Mucosa of rectum (tissue), 2 donors: ENCODE measurements at regions not wholly inside any gene's neighbourhood (a gene's known extent, or its start where the extent isn't known, plus 50 kb on each side); places are given as distances from the start of the nearest gene placed in this dataset.

ENCODE experiments used
- H3K27ac ChIP-seq, 2 donors: one replicate each; pipeline ENCODE4 v1.7.0; 2013; ENCODE audit warnings: inconsistent platforms in 2 of 2, low read depth in 2 of 2, low read length in 2 of 2
- H3K27me3 ChIP-seq, 2 donors: one replicate each; pipeline ENCODE4 v1.7.0; 2013; ENCODE audit warnings: low read length in 2 of 2; ENCODE audit not compliant: control insufficient read depth in 2 of 2, insufficient read depth in 2 of 2
- H3K36me3 ChIP-seq, 2 donors: one replicate each; pipeline ENCODE4 v1.7.0; 2013; ENCODE audit warnings: low read length in 2 of 2; ENCODE audit not compliant: control insufficient read depth in 2 of 2, insufficient read depth in 2 of 2
- H3K4me1 ChIP-seq, 2 donors: one replicate each; pipeline ENCODE4 v1.7.0; 2013; ENCODE audit warnings: low read length in 2 of 2, mild to moderate bottlenecking in 1 of 2; ENCODE audit not compliant: control insufficient read depth in 2 of 2, insufficient read depth in 2 of 2
- H3K4me3 ChIP-seq, 2 donors: one replicate each; pipeline ENCODE4 v1.7.0; 2013; ENCODE audit warnings: low read length in 2 of 2
- H3K9ac ChIP-seq, 2 donors: one replicate each; pipeline ENCODE4 v1.7.0; 2013; ENCODE audit warnings: low read length in 2 of 2, low read depth in 1 of 2, mild to moderate bottlenecking in 1 of 2
- H3K9me3 ChIP-seq, 2 donors: one replicate each; pipeline ENCODE4 v1.7.0; 2013; ENCODE audit warnings: low read length in 2 of 2; ENCODE audit not compliant: control insufficient read depth in 2 of 2
- donor health status: healthy.
- donor health status: Normal muscosa, but diverticular disease.

GRCh38 chr13:73943965-73944233, 190.3 kb downstream of the KLF12 start:
- H3K4me1 ChIP-seq, result no peaks in the 10 kb centered on the region

GRCh38 chr13:73943137-73943964, 190.9 kb downstream of the KLF12 start:
- no peaks in the 10 kb centered on the region for H3K36me3 ChIP-seq
- no peaks in the 10 kb centered on the region for H3K9me3 ChIP-seq
- H3K4me1 ChIP-seq, result no peaks in the 10 kb centered on the region
- H3K27me3 ChIP-seq, result no peaks in the 10 kb centered on the region
- H3K27ac ChIP-seq, result no peak overlapping the region
- no peak overlapping the region for H3K9ac ChIP-seq
- H3K4me3 ChIP-seq, result no peak overlapping the region

More at GRCh38 chr13:73943965-73944233, 190.3 kb downstream of the KLF12 start:
- Histone ChIP-seq H3K9me3 (no peaks in the 10 kb centered on the region), H3K4me3 (no peak overlapping the region), H3K27me3 (no peaks in the 10 kb centered on the region), H3K9ac (no peak overlapping the region), H3K27ac (no peak overlapping the region), H3K36me3 (no peaks in the 10 kb centered on the region)

- Histone ChIP-seq H3K9ac (no peak overlapping the region), H3K36me3 (no peaks in the 10 kb centered on the region), H3K9me3 (no peaks in the 10 kb centered on the region), H3K27ac (no peak overlapping the region), H3K27me3 (no peaks in the 10 kb centered on the region), H3K4me3 (no peak overlapping the region), H3K4me1 (no peaks in the 10 kb centered on the region)
Measured at GRCh38 chr13:73941752-73942151, 192.5 kb downstream of the KLF12 start.

GRCh38 chr13:73940098-73940497, 194.1 kb downstream of the KLF12 start:
- H3K27ac ChIP-seq, result no peak overlapping the region

GRCh38 chr13:73939603-73940002, 194.6 kb downstream of the KLF12 start:
- H3K27me3 ChIP-seq, result no peaks in the 10 kb centered on the region
- H3K4me3 ChIP-seq, result no peak overlapping the region
- no peaks in the 10 kb centered on the region for H3K4me1 ChIP-seq
- no peaks in the 10 kb centered on the region for H3K36me3 ChIP-seq
- no peaks in the 10 kb centered on the region for H3K9me3 ChIP-seq
- no peak overlapping the region for H3K27ac ChIP-seq
- H3K9ac ChIP-seq, result no peak overlapping the region

More at GRCh38 chr13:73940098-73940497, 194.1 kb downstream of the KLF12 start:
- Histone ChIP-seq H3K9ac (no peak overlapping the region), H3K9me3 (no peaks in the 10 kb centered on the region), H3K36me3 (no peaks in the 10 kb centered on the region), H3K27me3 (no peaks in the 10 kb centered on the region), H3K4me1 (no peaks in the 10 kb centered on the region), H3K4me3 (no peak overlapping the region)

GRCh38 chr13:73939071-73939380, 195.2 kb downstream of the KLF12 start:
- no peaks in the 10 kb centered on the region for H3K4me1 ChIP-seq
- no peaks in the 10 kb centered on the region for H3K36me3 ChIP-seq
- H3K9me3 ChIP-seq, result no peaks in the 10 kb centered on the region
- H3K9ac ChIP-seq, result no peak overlapping the region
- no peaks in the 10 kb centered on the region for H3K27me3 ChIP-seq
- H3K4me3 ChIP-seq, result no peak overlapping the region
- no peak overlapping the region for H3K27ac ChIP-seq

GRCh38 chr13:73938372-73939070, 195.7 kb downstream of the KLF12 start:
- no peaks in the 10 kb centered on the region for H3K9me3 ChIP-seq

GRCh38 chr13:73937441-73937840, 196.8 kb downstream of the KLF12 start:
- Histone ChIP-seq H3K27ac (no peak overlapping the region), H3K36me3 (no peaks in the 10 kb centered on the region), H3K9ac (no peak overlapping the region), H3K9me3 (no peaks in the 10 kb centered on the region), H3K4me1 (no peaks in the 10 kb centered on the region), H3K27me3 (no peaks in the 10 kb centered on the region), H3K4me3 (no peak overlapping the region)

More at GRCh38 chr13:73938372-73939070, 195.7 kb downstream of the KLF12 start:
- Histone ChIP-seq H3K27ac (no peak overlapping the region), H3K4me3 (no peak overlapping the region), H3K36me3 (no peaks in the 10 kb centered on the region), H3K27me3 (no peaks in the 10 kb centered on the region), H3K4me1 (no peaks in the 10 kb centered on the region), H3K9ac (no peak overlapping the region)

GRCh38 chr13:73935991-73936390, 198.2 kb downstream of the KLF12 start:
- H3K9me3 ChIP-seq, result no peaks in the 10 kb centered on the region
- no peak overlapping the region for H3K9ac ChIP-seq
- H3K36me3 ChIP-seq, result no peaks in the 10 kb centered on the region
- H3K27ac ChIP-seq, result no peak overlapping the region
- H3K27me3 ChIP-seq, result no peaks in the 10 kb centered on the region
- no peaks in the 10 kb centered on the region for H3K4me1 ChIP-seq
- no peak overlapping the region for H3K4me3 ChIP-seq

- Histone ChIP-seq H3K27ac (no peak overlapping the region), H3K4me1 (no peaks in the 10 kb centered on the region), H3K9ac (no peak overlapping the region), H3K36me3 (no peaks in the 10 kb centered on the region), H3K4me3 (no peak overlapping the region), H3K27me3 (no peaks in the 10 kb centered on the region), H3K9me3 (no peaks in the 10 kb centered on the region)
Measured at GRCh38 chr13:73934771-73935170, 199.4 kb downstream of the KLF12 start.
